Panc1 (cell line): ENCODE measurements at regions not wholly inside any gene's neighbourhood (a gene's known extent, or its start where the extent isn't known, plus 50 kb on each side); places are given as distances from the start of the nearest gene placed in this dataset.

Experiments used
- ATAC-seq: fragments of 200-7000 bp; cut with Tn5 transposase; 2 replicates; pipeline ENCODE4 v1.9.1; 2020; ENCODE audit warnings: mild to moderate bottlenecking, moderate library complexity
- BruUV-seq: library from RNA; stranded (reverse); fragments of 400-500 nt; replicated peaks from 2 replicates; lab custom pipeline; 2021; lab: Mats Ljungman, UMichigan
- CTCF ChIA-PET: fragments of 300-600 bp; sonication (Branson Sonifier 250); formaldehyde crosslinking; loops from one replicate; lab custom pipeline; 2022; ENCODE audit warnings: antibody characterized with exemption; lab: Charles Lee
- POLR2A ChIA-PET: fragments of 300-600 bp; sonication (Branson Sonifier 250); formaldehyde crosslinking; loops from one replicate; lab custom pipeline; 2022; ENCODE audit warnings: antibody characterized with exemption; lab: Charles Lee
- DNase-seq: peaks from one replicate; pipeline ENCODE4 v3.0.0-alpha.2; 2010; ENCODE audit warnings: low read depth, low spot score
- H3K27ac ChIP-seq: 2 replicates; pipeline ENCODE4 v1.5.1; 2011; ENCODE audit warnings: mild to moderate bottlenecking, low read length, inconsistent platforms
- H3K27me3 ChIP-seq: fragments of 200-500 bp; sonication (Bioruptor generic); 2 replicates; pipeline ENCODE4 v1.6.0; 2014; ENCODE audit warnings: low read length, inconsistent platforms; ENCODE audit not compliant: control insufficient read depth, insufficient read depth
- H3K36me3 ChIP-seq: fragments of 200-500 bp; sonication (Bioruptor generic); 2 replicates; pipeline ENCODE4 v1.5.1; 2014; ENCODE audit warnings: inconsistent platforms, mild to moderate bottlenecking, low read length, moderate library complexity; ENCODE audit not compliant: control insufficient read depth, insufficient read depth
- H3K4me1 ChIP-seq: 2 replicates; pipeline ENCODE4 v1.5.1; 2011; ENCODE audit warnings: inconsistent platforms, mild to moderate bottlenecking, low read length, moderate library complexity; ENCODE audit not compliant: control insufficient read depth, insufficient read depth
- H3K4me3 ChIP-seq, 2 experiments: 2 replicates each; pipeline ENCODE4 v1.5.1; 2011 to 2012; ENCODE audit warnings: low read depth in 2 of 2, low read length in 2 of 2, mild to moderate bottlenecking in 2 of 2, inconsistent platforms in 1 of 2, moderate library complexity in 1 of 2
- H3K9me3 ChIP-seq: fragments of 200-500 bp; sonication (Bioruptor generic); 2 replicates; pipeline ENCODE4 v1.5.1; 2014; ENCODE audit warnings: low read depth, mild to moderate bottlenecking, inconsistent platforms, low read length, moderate library complexity; ENCODE audit not compliant: control insufficient read depth, insufficient read depth
- CTCF ChIP-seq: fragments of 450-650 bp; IDR thresholded peaks from 2 replicates; pipeline ENCODE4 v1.5.1; 2017; ENCODE audit warnings: mild to moderate bottlenecking
- POLR2AphosphoS5 ChIP-seq: IDR thresholded peaks from 2 replicates; pipeline ENCODE4 v1.6.1; 2012; ENCODE audit warnings: mild to moderate bottlenecking, low read depth, low read length, moderate library complexity
- SIN3A ChIP-seq: IDR thresholded peaks from 2 replicates; pipeline ENCODE4 v1.6.1; 2012; ENCODE audit warnings: low read depth, mild to moderate bottlenecking, low read length, moderate library complexity, borderline replicate concordance; ENCODE audit not compliant: insufficient read depth
- TCF7L2 ChIP-seq: IDR thresholded peaks from 2 replicates; pipeline ENCODE4 v1.6.1; 2011; ENCODE audit warnings: mild to moderate bottlenecking, low read depth, low read length, inconsistent platforms
- in situ Hi-C: cut with HindIII; loops from 2 replicates; pipeline ENCODE4 v1.10.0; 2016; ENCODE audit warnings: low sequenced_read_pairs, low pct_unique_long_range_greater_than_20kb
- intact Hi-C: fragments of 100-400 bp; cut with micrococcal nuclease; formaldehyde crosslinking; loops from one replicate; pipeline ENCODE4 v1.10.0; 2022; ENCODE audit not compliant: unreplicated experiment
- TF ChIP-seq, protein P1 (sequence below), 2 experiments: IDR thresholded peaks; 2 replicates each; pipeline ENCODE4 v1.6.1; 2011 to 2012; ENCODE audit warnings: low read depth in 2 of 2, control low read depth in 1 of 2, low read length in 1 of 2, mild to moderate bottlenecking in 1 of 2, moderate library complexity in 1 of 2; ENCODE audit not compliant: insufficient read depth in 1 of 2

- Histone ChIP-seq H3K4me1 (peaks cover 10% of the 10 kb centered on the region), H3K36me3 (no peaks in the 10 kb centered on the region), H3K27me3 (no peaks in the 10 kb centered on the region; the same call in 1 of the 2 replicates), H3K9me3 (no peaks in the 10 kb centered on the region), H3K4me3 (peak overlapping the region; percentile 48 to 67), H3K27ac (peak overlapping the region; percentile 48)
- DNase-seq = no peak
- POLR2A ChIA-PET = no interaction called here
- CTCF ChIA-PET = interaction anchor here (0.6 to 1.3 kb wide), 3 partner anchors 8 to 1441 kb away, joined by 3 to 11 read pairs (median 4); no protein-coding TSS in a partner anchor
- ATAC-seq = peak; percentile 92
- in situ Hi-C loops = no loop called here
- BruUV-seq = no TSS peak
- intact Hi-C loops = no loop called here
- no peak for TF ChIP-seq TCF7L2
- 0 out of 2 replicates have a peak, but pooled peaks have one; percentile 22 for TF ChIP-seq SIN3A
- peak; percentile 9; the same call in 1 of the 2 replicates for TF ChIP-seq CTCF
- no peak for TF ChIP-seq POLR2AphosphoS5
These were observed 67.8 kb upstream of the CAPRIN2 start for GRCh38 chr12:30822385-30823155.

DNA sequence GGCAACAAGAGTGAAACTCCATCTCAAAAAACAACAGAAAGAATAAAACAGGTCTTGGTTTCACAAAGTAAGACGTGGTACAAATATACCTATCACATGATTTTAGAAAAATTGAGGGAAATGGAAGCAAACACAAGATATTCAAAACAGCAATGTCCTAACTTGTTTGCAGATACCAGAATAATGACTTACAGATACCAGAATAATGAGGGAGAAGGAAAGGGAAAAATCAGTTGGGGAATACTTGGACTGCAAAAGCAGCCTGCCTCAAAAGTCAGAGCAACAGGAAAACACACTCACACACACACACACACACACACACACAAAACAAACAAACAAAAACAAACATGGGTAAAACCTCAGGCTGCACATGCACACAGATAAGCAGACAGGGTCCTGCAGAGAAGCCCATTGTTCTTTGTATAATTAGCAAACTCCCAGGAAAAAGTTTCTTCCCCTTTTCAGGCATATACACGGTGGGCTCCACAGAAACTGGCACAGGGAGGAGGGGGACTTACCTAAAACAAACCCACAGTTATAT lies 65.7 kb upstream of the CAPRIN2 start:
- intact Hi-C loops (no loop called here), in situ Hi-C loops (no loop called here)
- CTCF ChIA-PET = no interaction called here
- H3K27me3 ChIP-seq = no peaks in the 10 kb centered on the region; the same call in 1 of the 2 replicates
- no TSS peak for BruUV-seq
- H3K4me3 ChIP-seq = no peak overlapping the region
- POLR2A ChIA-PET = no interaction called here
- no peak for DNase-seq
- ATAC-seq = no peak
- H3K36me3 ChIP-seq = no peaks in the 10 kb centered on the region
- no peak for TF ChIP-seq CTCF
- TF ChIP-seq, protein P1, sequence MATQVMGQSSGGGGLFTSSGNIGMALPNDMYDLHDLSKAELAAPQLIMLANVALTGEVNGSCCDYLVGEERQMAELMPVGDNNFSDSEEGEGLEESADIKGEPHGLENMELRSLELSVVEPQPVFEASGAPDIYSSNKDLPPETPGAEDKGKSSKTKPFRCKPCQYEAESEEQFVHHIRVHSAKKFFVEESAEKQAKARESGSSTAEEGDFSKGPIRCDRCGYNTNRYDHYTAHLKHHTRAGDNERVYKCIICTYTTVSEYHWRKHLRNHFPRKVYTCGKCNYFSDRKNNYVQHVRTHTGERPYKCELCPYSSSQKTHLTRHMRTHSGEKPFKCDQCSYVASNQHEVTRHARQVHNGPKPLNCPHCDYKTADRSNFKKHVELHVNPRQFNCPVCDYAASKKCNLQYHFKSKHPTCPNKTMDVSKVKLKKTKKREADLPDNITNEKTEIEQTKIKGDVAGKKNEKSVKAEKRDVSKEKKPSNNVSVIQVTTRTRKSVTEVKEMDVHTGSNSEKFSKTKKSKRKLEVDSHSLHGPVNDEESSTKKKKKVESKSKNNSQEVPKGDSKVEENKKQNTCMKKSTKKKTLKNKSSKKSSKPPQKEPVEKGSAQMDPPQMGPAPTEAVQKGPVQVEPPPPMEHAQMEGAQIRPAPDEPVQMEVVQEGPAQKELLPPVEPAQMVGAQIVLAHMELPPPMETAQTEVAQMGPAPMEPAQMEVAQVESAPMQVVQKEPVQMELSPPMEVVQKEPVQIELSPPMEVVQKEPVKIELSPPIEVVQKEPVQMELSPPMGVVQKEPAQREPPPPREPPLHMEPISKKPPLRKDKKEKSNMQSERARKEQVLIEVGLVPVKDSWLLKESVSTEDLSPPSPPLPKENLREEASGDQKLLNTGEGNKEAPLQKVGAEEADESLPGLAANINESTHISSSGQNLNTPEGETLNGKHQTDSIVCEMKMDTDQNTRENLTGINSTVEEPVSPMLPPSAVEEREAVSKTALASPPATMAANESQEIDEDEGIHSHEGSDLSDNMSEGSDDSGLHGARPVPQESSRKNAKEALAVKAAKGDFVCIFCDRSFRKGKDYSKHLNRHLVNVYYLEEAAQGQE (IDR thresholded peaks at IDR 0.05; ENCODE audit: insufficient read depth in 1 of 2, low read depth in 2 of 2, low read length in 1 of 2) = no peak
- TF ChIP-seq SIN3A = no peak
- no peak for TF ChIP-seq TCF7L2
- no peak for TF ChIP-seq POLR2AphosphoS5
- no peaks in the 10 kb centered on the region for H3K9me3 ChIP-seq
- no peak overlapping the region for H3K27ac ChIP-seq
- H3K4me1 ChIP-seq = peaks cover 10% of the 10 kb centered on the region
